ENCODE measurements at regions not wholly inside any gene's neighbourhood (a gene's known extent, or its start where the extent isn't known, plus 50 kb on each side); places are given as distances from the start of the nearest gene placed in this dataset.

GRCh38 chr7:91338226-91339020, 74.2 kb downstream of the FZD1 start:
- no peak for TF ChIP-seq EZH2 (IDR thresholded peaks at IDR 0.05)
- no peak for TF ChIP-seq POLR2AphosphoS5 (IDR thresholded peaks at IDR 0.05; ENCODE audit: borderline replicate concordance, low read depth, low read length)
- TF ChIP-seq FOXP2 (optimal IDR thresholded peaks at IDR 0.05; ENCODE audit: control extremely low read depth, extremely low read length, insufficient read depth), result no peak

All from SK-N-MC (cell line).